Natural killer cell (primary cell): ENCODE measurements at regions not wholly inside any gene's neighbourhood (a gene's known extent, or its start where the extent isn't known, plus 50 kb on each side); places are given as distances from the start of the nearest gene placed in this dataset.
"Not testable (repeated sequence)": the region's sequence is repeated elsewhere in the genome, so short reads cannot be mapped to it uniquely, and the experiment has no call there.

Experiments used
- ATAC-seq, 3 donors: fragments of 150-1000 bp in 2 of 3; fragments of 200-7000 bp in 1 of 3; cut with Tn5 transposase; 1 replicate in 1 of 3; 2 replicates in 2 of 3; pipeline ENCODE4 v1.10.0; 2021; ENCODE audit warnings: mild to moderate bottlenecking in 2 of 3, moderate library complexity in 2 of 3
- DNase-seq, 2 donors: peaks; one replicate each; pipeline versions ENCODE4 v3.0.0 to v3.0.0-alpha.2; 2013 to 2021; ENCODE audit warnings: mixed read lengths in 1 of 2
- H3K27ac ChIP-seq: one replicate; pipeline ENCODE4 v1.5.1; 2013; ENCODE audit warnings: mild to moderate bottlenecking, low read length
- H3K27me3 ChIP-seq: one replicate; pipeline ENCODE4 v1.6.1; 2013; ENCODE audit warnings: low read length; ENCODE audit not compliant: control insufficient read depth, insufficient read depth
- H3K36me3 ChIP-seq: one replicate; pipeline ENCODE4 v1.6.1; 2013; ENCODE audit warnings: low read length; ENCODE audit not compliant: control insufficient read depth, insufficient read depth
- H3K4me1 ChIP-seq: one replicate; pipeline ENCODE4 v1.6.1; 2013; ENCODE audit warnings: low read length; ENCODE audit not compliant: control insufficient read depth, insufficient read depth
- H3K4me3 ChIP-seq: one replicate; pipeline ENCODE4 v1.5.1; 2013; ENCODE audit warnings: low read length
- H3K9me3 ChIP-seq: one replicate; pipeline ENCODE4 v1.6.1; 2013; ENCODE audit warnings: low read length; ENCODE audit not compliant: control insufficient read depth, insufficient read depth
- H3K27ac Mint-ChIP-seq, 2 donors: one replicate each; pipeline ENCODE4 v1.8.0; 2022; ENCODE audit warnings: mild to moderate bottlenecking in 2 of 2, mixed read lengths in 2 of 2, moderate library complexity in 1 of 2
- H3K27me3 Mint-ChIP-seq, 2 donors: one replicate each; pipeline ENCODE4 v1.8.0; 2022; ENCODE audit warnings: low read depth in 2 of 2, mixed read lengths in 2 of 2
- H3K36me3 Mint-ChIP-seq: one replicate; pipeline ENCODE4 v1.8.0; 2022; ENCODE audit warnings: mixed read lengths
- H3K4me1 Mint-ChIP-seq, 2 donors: one replicate each; pipeline ENCODE4 v1.8.0; 2022; ENCODE audit warnings: mixed read lengths in 2 of 2
- H3K4me3 Mint-ChIP-seq: one replicate; pipeline ENCODE4 v1.8.0; 2022; ENCODE audit warnings: mild to moderate bottlenecking, moderate library complexity, mixed read lengths
- H3K9me3 Mint-ChIP-seq, 2 donors: one replicate each; pipeline ENCODE4 v1.8.0; 2022; ENCODE audit warnings: mixed read lengths in 2 of 2
- WGBS: methylation state at CpG from one replicate; pipeline ENCODE4 v1.1.7; 2013; ENCODE audit warnings: missing lambda C conversion rate; ENCODE audit not compliant: insufficient coverage; 5-methylcytosine and 5-hydroxymethylcytosine counted together
- intact Hi-C: fragments of 100-400 bp; cut with micrococcal nuclease; formaldehyde crosslinking; loops from one replicate; pipeline ENCODE4 v1.14.2; 2022

DNA sequence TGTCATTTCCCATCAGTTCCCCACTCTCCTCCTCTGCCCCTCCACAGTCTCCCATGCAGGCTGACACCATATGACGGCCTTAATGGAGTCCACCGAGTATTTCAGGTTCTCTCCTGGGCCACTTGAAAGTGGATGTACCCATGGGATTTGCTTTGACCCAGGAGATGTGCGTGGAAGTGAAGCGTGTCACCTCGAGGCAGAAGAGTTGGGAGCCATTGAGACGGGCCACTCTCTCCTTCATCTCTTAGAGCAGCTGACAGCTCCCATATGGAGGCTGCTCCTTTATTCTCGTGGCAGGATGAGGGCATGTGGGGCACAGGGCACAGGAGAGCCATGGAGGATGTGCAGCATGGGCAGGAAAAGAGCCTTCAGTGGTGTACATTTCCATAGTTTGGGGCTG is 144.7 kb upstream of the CRYM start:
- H3K4me3 ChIP-seq, H3K36me3 ChIP-seq, H3K27ac Mint-ChIP-seq, H3K27me3 ChIP-seq, H3K9me3 ChIP-seq, H3K4me3 Mint-ChIP-seq, H3K27ac ChIP-seq, intact Hi-C loops, DNase-seq, H3K36me3 Mint-ChIP-seq, H3K4me1 ChIP-seq, H3K4me1 Mint-ChIP-seq, ATAC-seq, H3K9me3 Mint-ChIP-seq, H3K27me3 Mint-ChIP-seq: not testable (repeated sequence)
- WGBS = 93% methylated on average over 3 of the region's 7 CpGs

DNA sequence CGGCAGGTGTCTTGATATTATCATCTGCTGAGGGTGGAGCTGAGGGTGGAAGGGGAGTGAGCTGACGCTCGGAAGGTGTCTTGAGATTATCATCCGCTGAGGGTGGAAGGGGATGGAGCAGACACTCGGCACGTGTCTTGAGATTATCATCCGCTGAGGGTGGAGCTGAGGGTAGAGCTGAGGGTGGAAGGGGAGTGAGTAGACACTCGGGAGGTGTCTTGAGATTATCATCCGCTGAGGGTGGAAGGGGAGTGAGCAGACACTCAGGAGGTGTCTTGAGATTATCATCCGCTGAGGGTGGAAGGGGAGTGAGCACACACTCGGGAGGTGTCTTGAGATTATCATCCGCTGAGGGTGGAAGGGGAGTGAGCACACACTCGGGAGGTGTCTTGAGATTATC is 126.6 kb upstream of the CRYM start:
- H3K4me3 Mint-ChIP-seq, H3K4me1 Mint-ChIP-seq, H3K4me1 ChIP-seq, ATAC-seq, H3K27me3 Mint-ChIP-seq, H3K9me3 ChIP-seq, H3K4me3 ChIP-seq, DNase-seq, H3K27ac Mint-ChIP-seq, H3K36me3 ChIP-seq, H3K9me3 Mint-ChIP-seq, intact Hi-C loops, H3K27ac ChIP-seq, H3K27me3 ChIP-seq, H3K36me3 Mint-ChIP-seq: not testable (repeated sequence)
- WGBS = no CpG with 5 or more reads among the region's 13 CpGs

DNA sequence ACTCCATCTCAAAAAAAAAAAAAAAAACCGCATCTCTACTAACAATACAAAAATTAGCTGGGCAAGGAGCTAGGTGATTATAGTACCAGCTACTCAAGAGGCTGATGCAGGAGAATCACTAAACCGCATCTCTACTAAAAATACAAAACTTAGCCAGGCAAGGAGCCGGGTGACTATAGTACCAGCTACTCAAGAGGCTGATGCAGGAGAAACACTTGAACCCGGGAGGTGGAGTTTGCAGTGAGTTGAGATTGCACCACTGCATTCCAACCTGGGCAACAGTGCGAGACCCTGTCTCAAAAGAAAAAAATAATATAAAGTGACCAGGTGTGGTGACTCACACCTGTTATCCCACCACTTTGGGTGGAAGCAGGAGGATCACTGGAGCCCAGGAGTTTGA is 119.8 kb upstream of the CRYM start:
- WGBS = no CpG with 5 or more reads among the region's 5 CpGs
- H3K4me1 Mint-ChIP-seq, intact Hi-C loops, DNase-seq, H3K4me1 ChIP-seq, H3K4me3 Mint-ChIP-seq, H3K9me3 Mint-ChIP-seq, H3K4me3 ChIP-seq, H3K9me3 ChIP-seq, H3K27ac ChIP-seq, ATAC-seq, H3K27me3 Mint-ChIP-seq, H3K27ac Mint-ChIP-seq, H3K36me3 ChIP-seq, H3K36me3 Mint-ChIP-seq, H3K27me3 ChIP-seq: not testable (repeated sequence)

DNA sequence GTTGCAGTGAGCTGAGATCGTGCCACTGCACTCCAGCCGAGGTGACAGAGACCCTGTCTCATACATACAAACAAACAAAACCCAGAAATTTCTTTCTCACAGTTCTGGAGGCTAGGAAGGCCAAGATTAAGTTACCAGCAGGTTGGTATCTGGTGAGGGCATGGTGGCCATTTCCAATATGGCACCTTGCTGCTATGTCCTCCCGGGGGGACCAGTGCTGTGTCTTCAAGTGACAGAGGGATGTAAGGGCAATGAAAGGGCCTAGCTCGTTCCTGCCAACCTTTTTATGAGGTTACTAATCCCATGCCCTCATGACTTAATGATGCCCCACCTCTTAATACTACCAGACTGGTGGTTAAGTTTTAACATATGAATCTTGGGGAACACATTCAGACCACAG is 118.5 kb upstream of the CRYM start:
- H3K9me3 Mint-ChIP-seq, H3K36me3 Mint-ChIP-seq, H3K4me1 ChIP-seq, DNase-seq, H3K4me3 Mint-ChIP-seq, H3K9me3 ChIP-seq, H3K36me3 ChIP-seq, intact Hi-C loops, H3K27ac Mint-ChIP-seq, H3K27ac ChIP-seq, H3K4me1 Mint-ChIP-seq, H3K27me3 Mint-ChIP-seq, H3K4me3 ChIP-seq, ATAC-seq, H3K27me3 ChIP-seq: not testable (repeated sequence)
- WGBS = no CpG with 5 or more reads among the region's 4 CpGs

DNA sequence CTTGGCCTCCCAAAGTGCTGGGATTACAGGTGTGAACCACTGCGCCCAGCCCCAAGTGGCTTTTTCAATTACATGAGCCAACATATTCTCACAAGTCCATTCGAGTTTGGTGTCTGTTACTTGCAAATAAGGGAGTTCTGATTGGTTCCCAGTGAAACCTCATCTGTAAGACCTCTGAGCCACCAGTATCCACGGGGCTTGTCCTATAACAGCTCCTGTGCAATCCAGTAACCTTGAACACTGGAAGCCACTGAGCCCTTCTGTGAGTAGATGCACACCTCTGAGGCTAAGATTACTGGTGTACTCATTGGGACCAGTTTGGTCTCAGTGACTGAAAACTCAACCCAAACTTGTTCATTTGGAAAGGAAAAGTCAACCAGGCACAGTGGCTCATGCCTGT is 112.5 kb upstream of the CRYM start:
- H3K27ac ChIP-seq, DNase-seq, H3K36me3 Mint-ChIP-seq, H3K27me3 Mint-ChIP-seq, H3K27ac Mint-ChIP-seq, H3K4me3 ChIP-seq, ATAC-seq, H3K4me1 ChIP-seq, H3K4me1 Mint-ChIP-seq, H3K4me3 Mint-ChIP-seq, intact Hi-C loops, H3K36me3 ChIP-seq, H3K27me3 ChIP-seq, H3K9me3 Mint-ChIP-seq, H3K9me3 ChIP-seq: not testable (repeated sequence)
- WGBS = no CpG with 5 or more reads among the region's 3 CpGs

DNA sequence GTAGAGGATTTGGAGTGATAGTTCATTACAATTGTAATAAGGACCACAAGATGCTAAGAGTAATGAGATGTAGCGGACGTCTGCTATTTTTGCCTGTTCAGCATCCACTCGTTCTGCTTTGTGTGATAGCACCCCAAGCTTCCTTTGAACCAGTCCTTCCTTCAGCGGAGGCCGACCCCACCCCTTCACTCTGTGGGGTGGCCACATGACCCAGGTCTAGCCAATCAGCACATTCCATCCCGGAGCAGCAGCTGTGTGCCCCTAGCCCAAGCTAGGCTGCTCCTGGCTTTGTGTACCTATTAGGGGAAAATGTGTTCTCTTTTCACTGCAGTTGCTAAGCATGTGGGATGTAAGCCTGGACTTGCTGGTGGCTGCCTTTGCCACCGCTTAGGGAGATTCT is 111.8 kb upstream of the CRYM start:
- H3K36me3 Mint-ChIP-seq, H3K27me3 Mint-ChIP-seq, H3K4me3 ChIP-seq, intact Hi-C loops, H3K27ac Mint-ChIP-seq, H3K27ac ChIP-seq, H3K9me3 Mint-ChIP-seq, H3K4me1 Mint-ChIP-seq, H3K9me3 ChIP-seq, ATAC-seq, H3K4me1 ChIP-seq, H3K4me3 Mint-ChIP-seq, H3K36me3 ChIP-seq, DNase-seq, H3K27me3 ChIP-seq: not testable (repeated sequence)
- WGBS = no CpG with 5 or more reads among the region's 7 CpGs

DNA sequence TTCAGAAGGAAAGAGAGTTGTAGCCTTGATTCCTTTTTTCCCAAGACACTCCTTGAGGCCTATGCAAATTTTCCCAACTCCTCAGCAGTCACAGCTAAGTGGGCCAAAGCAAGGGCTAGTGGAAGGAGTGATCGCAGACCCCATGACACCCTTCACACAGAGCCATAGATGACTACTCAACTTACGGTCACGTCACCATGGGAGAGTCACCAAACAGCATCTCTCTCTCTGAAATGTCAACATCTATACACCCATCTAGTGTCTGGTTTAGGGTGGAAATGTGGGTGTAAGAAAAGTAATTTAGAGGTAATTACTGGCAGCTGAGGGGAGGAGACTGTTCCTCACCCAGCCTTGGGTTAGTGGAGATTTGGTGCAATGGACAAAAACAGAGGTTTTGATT is 109.7 kb upstream of the CRYM start:
- H3K9me3 ChIP-seq, H3K27ac ChIP-seq, H3K27me3 ChIP-seq, DNase-seq, H3K27me3 Mint-ChIP-seq, intact Hi-C loops, H3K4me3 ChIP-seq, H3K36me3 Mint-ChIP-seq, ATAC-seq, H3K9me3 Mint-ChIP-seq, H3K27ac Mint-ChIP-seq, H3K4me1 Mint-ChIP-seq, H3K36me3 ChIP-seq, H3K4me3 Mint-ChIP-seq, H3K4me1 ChIP-seq: not testable (repeated sequence)
- no CpG with 5 or more reads among the region's 3 CpGs for WGBS

DNA sequence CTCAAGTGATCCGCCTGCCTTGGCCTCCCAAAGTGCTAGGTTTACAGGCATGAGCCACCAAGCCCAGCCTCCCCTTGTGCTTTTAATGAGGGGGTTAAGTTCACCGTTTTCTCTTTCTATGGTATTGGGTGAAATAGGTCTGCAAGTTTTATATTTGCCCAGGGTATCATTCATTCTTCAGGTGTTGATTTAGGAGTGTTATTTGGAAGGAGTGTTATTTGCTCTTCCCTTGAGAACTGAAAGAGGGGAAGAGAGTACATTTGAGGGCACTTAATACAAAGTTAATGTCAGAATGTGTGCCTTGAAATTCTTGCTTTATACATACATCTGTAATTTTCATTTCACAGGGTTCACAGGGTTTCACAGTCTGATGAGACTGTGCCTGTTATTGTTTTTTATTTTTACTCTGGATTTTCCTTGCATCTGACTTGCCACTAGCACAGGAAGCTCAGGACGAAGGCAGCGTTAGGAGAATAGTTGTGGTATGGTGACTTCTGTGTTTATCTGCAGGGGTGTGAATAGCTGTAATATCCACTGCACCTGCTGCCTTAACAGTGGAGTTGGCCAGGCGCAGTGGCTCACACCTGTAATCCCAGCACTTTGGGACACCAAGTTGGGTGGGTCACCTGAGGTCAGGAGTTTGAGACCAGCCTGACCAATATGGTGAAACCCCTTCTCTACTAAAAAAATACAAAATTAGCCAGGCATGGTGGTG is 108.3 kb upstream of the CRYM start:
- H3K36me3 Mint-ChIP-seq, DNase-seq, H3K9me3 ChIP-seq, H3K4me1 Mint-ChIP-seq, H3K4me3 Mint-ChIP-seq, H3K27me3 ChIP-seq, intact Hi-C loops, H3K36me3 ChIP-seq, ATAC-seq, H3K4me3 ChIP-seq, H3K27ac ChIP-seq, H3K4me1 ChIP-seq, H3K27ac Mint-ChIP-seq, H3K9me3 Mint-ChIP-seq, H3K27me3 Mint-ChIP-seq: not testable (repeated sequence)
- WGBS = no CpG with 5 or more reads among the region's 5 CpGs
